ENCODE measurements at regions not wholly inside any gene's neighbourhood (a gene's known extent, or its start where the extent isn't known, plus 50 kb on each side); places are given as distances from the start of the nearest gene placed in this dataset.

GRCh38 chr22:27120036-27120435 lies 462.6 kb downstream of the MIAT start:
- no peak for DNase-seq (ENCODE audit: low spot score)

GRCh38 chr22:27122574-27122973 lies 465.2 kb downstream of the MIAT start:
- no peak for DNase-seq (ENCODE audit: low spot score)

DNA sequence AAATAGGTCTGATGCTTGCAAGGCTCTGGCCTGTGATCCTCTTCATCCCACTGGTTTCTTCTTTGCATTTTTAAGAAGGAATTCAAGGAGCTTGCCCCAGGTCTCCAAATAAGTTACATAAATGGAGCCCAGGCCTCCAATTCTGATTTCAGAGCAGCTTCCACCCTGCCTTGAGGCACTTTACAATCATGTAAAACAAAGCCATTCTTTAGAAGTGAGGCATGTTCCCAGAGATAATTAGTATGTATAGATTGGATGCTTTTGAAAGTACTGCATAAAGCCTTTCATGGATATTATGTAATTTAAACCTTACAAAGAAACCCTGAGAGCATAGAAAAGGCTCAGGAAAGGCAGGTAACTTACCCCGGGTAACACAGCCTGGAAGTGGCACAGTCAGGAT lies 466.5 kb downstream of the MIAT start:
- no peak for DNase-seq (ENCODE audit: low spot score)

DNA sequence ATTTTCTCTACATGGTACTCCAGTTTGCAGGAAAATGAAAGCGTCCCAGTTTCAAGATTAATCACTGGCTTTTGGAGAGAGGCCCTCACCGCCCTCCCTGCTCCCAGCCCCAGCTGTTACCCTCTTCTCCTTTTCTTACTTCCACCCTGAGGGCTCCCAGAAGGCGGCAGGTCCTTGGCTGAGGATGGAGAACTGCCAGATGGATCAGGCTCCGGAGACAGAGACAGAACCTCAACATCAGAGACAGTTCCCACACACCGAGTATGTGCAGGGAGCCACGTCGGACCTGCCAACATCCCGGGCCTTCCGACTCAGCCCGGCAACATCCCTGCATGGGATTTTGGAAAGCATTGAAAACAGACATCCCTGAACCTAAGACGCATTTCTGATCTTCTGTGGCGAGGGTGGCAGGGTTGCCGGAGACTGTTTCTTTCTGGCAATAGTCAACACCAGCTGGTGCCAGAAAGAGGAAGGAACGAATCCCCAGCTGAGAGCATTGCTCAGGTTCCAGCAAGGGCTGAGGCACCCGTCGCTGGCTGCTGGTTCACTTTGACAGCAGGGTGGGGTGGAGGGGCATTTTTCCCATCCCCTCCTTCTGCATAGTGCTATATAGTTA lies 467.1 kb downstream of the MIAT start:
- no peak for DNase-seq (ENCODE audit: low spot score)

- no peak for DNase-seq (ENCODE audit: low spot score)
Observed at GRCh38 chr22:27125539-27125938, 468.2 kb downstream of the MIAT start.

DNA sequence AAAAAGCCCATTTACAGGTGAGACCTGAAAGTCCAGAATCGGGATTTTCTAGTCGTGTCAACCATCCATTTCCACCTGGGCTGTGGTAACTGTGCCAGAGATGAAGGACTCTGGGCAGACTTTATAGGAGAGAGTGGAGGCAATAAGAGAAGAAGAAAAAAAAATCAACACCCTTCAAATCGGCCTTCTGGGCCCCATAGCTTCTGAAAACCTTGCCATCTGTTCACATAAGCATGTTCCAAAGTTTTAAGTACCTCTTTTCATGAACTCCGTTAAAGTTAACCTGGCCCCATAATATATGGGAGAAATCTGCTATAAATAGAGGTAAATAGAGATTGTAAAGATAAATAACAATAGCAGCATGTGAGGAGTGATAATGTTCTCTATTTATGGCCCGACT lies 470.5 kb downstream of the MIAT start:
- DNase-seq (ENCODE audit: low spot score), result no peak

GRCh38 chr22:27128461-27129085 lies 471.2 kb downstream of the MIAT start:
- DNase-seq (ENCODE audit: low spot score), result no peak

DNA sequence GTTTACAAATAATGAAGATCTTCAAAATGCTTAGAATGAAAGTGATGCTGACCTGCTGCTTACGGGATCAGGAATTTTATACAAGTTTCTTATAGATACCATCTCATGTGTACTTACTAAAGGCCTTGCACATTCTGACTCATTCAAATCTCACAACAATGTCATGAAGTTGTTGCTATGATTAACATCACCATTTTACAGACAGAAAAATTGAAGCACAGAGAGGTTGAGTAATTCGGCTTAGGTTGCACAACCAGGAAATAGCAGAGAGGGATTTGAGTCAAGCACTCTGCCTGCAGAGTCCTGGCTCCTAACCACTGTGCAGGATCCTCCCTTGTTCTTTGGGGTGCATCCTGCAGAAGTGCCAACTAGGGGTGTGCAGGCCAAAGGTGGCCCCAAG lies 471.9 kb downstream of the MIAT start:
- DNase-seq (ENCODE audit: low spot score), result no peak

DNA sequence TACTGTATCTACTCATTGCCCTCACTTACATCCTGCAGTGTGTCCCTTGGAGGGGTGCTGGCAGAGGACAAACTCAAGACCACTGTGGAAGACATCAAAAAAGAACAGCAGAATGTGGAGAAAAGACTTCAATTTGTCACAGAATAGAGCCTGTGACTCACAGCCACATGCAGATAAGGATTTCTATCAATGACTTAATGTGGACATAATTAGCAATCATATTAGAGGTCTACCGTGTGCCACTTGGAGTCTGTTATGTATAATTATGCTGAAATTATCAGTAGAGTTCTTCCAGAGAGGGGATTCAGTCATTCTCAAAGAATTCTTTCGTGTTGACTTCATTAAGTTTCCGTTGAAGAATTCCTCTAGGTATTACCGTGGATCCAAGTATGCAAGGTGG lies 473.5 kb downstream of the MIAT start:
- no peak for DNase-seq (ENCODE audit: low spot score)

GRCh38 chr22:27131346-27131745 lies 474.0 kb downstream of the MIAT start:
- DNase-seq (ENCODE audit: low spot score), result no peak

DNA sequence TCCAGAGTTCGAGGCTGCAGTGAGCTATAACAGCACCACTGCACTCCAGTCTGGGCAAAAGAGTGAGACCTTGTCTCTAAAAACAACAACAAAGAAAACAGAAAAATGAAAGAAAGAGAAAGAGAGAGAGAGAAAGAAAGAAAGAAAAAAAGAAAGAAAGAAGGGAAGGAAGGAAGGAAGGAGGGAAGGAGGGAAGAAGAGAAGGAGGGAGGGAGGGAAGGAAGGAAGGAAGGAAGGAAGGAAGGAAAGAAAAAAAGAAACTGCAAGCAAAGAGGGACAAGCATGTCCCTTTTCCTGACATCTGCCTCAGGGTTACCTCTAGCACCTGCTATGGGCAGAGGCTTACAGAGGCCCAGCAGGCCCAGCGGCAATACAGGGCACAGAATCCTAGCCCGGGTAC lies 475.0 kb downstream of the MIAT start:
- DNase-seq (ENCODE audit: low spot score), result no peak

DNA sequence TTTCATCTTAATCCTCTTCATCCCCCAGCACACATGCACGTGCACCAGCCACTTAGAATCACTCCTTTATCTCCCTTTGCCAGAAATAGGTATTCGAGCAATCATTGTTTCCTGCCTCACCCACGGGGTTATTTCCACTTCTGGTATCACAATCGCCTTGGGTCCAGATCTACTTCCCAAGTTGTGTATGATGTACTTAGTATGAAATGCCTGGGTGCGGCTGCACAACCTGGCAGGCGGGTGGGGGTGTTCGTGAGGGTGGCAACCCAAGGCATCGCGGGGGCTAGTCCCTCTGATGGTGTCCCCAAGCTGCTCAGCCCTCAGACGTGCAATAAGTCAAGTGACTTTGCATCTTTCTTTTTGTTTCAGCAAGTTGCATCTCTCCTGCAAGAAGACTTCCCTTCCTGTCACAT lies 475.6 kb downstream of the MIAT start:
- no peak for DNase-seq (ENCODE audit: low spot score)

DNA sequence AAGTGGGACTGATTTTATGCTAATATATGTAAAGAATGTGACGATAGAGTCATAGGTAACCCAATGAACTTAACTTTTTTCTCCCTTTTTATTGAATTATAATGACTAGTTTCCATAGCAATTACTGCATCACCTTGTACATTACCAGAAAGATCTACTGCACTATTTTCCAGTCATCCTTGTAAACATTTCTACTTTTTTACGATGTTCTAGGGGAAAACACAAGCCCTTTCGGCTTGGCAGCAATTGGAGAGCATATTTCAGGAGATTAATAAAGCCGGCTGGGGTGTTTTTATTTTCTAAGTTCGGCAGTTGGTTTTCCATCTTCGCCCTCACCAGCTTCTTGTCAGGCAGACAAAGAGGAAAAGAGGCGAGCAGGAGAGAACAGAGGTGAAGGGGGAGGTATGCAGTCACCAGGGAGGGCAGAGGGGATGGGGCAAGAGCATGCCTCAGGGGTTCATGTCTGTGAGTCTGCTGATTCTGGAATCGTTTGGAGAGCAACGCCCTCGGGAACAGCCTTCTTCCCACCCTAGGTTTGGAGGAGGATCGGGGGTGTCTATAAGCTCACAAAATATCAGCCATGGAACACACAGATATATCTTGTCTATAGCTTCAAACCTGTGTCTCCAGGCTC lies 476.4 kb downstream of the MIAT start:
- DNase-seq (ENCODE audit: low spot score), result no peak

- no peak for DNase-seq (ENCODE audit: low spot score)
Observed at GRCh38 chr22:27134315-27134701, 476.9 kb downstream of the MIAT start.

DNA sequence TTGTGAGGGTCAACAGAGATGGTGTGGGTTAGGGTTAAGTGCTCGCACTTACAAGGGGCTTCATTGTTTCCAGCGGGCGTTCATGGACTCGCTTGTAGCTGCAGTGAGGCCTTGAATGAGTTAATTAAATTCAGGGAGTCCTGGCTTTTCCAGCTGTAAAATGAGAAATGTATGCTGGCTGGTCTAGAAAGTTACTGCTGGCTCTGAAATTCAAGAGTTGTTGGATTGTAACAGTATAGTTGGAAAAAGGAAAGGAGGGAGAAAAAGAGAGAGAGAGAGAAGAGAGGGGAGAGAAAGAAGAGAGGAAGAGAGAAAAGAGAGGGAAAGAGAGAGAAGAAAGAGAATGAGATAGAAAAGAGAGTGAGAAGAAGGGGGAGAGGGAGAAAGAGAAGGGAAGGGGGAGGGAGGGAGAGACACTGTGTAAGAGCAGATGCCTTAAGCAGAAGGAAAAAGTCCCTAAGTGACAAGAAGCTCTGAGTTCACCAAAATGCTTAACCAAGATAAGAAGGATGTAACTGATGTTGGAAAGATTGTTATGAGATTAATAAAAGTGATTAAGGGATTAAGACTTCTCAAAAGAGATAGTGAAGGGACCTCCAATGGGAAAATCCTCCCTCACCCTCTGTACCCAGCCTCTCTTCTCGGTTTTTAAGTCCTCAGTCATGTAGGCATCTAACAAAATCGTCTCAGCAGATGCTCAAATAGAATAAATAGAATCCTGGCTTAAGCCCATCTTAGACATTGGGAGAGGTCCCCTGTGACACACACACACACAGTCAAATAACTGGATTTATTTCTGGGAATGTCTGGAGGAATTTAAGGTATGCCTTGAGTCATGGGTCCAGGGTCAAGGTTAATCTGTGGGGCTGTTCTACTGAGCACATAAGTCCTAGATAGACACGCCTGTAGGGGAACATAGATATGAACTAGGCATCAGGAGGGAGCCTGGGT lies 477.9 kb downstream of the MIAT start:
- no peak for DNase-seq (ENCODE audit: low spot score)

GRCh38 chr22:27136596-27136995 lies 479.2 kb downstream of the MIAT start:
- no peak for DNase-seq (ENCODE audit: low spot score)

GRCh38 chr22:27137871-27138337 lies 480.5 kb downstream of the MIAT start:
- no peak for DNase-seq (ENCODE audit: low spot score)

DNA sequence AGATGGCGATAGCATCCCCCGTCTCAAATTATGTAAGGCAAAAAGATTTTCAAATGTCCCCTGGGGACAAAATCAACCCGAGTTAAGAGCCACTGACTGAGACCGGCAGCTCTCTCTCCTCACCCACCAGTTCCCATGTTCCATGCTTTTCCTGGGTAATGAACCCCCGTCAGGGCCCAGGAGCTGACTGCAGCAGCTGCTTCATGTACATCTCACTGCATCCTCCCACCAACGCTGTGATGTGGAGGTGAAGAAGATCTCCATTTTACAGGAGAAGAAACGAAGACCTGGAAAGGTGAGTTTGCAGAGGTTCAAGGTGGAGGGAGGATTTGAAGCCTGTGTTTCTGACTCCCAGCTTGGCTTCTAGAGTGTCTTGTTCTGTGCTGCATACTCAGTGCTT lies 481.1 kb downstream of the MIAT start:
- no peak for DNase-seq (ENCODE audit: low spot score)

GRCh38 chr22:27139935-27140511 lies 482.6 kb downstream of the MIAT start:
- DNase-seq (ENCODE audit: low spot score), result no peak

DNA sequence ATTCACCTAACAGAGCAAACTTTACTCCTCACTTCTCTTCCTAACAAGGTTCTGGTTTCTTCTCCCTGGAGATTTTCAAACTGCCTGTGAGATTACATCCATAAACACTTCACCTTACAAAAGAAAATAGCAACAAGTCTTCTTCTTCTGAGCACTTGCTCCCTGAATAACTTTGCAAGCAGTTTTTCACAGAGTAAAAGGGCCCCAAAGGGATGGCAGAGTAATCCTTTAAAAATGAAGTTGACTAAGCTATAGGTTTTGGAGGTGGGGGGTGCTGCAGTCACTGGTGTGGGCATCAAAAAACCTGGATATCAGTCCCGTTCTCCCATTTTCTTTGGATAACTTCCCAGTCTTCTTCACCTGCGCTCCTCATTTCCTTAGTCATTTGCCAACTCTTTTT lies 484.9 kb downstream of the MIAT start:
- DNase-seq (ENCODE audit: low spot score), result no peak

DNA sequence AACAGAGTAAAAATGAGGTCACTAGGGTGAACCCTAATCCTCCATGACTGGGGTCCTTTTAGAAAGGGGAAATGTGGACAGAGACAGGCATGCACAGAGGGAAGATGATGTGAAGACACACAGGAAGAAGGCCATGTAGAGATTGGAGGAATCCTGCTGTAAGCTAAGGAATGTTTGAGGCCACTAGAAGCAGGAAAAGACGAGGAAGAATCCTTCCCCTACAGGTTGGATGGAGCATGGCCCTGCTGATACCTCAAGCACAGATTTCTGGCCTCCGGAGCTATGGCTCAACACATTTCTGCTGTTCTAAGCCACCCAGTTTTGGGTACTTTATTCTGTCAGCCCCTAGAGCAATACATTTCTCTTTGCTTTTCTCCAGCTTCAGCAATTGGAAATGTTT lies 486.9 kb downstream of the MIAT start:
- DNase-seq (ENCODE audit: low spot score), result no peak

All from germinal center (tissue), 1 donor.